MM.1S (cell line): ENCODE measurements at regions not wholly inside any gene's neighbourhood (a gene's known extent, or its start where the extent isn't known, plus 50 kb on each side); places are given as distances from the start of the nearest gene placed in this dataset.

ENCODE experiments used
- DNase-seq: peaks from one replicate; pipeline ENCODE4 v3.0.0-alpha.2; 2015
- H2AFZ ChIP-seq: fragments of 300-600 bp; sonication (generic); 2 replicates; pipeline ENCODE4 v1.6.0; 2016; ENCODE audit warnings: antibody characterized with exemption, low read length
- H3F3A ChIP-seq: fragments of 300-600 bp; sonication (generic); 2 replicates; pipeline ENCODE4 v1.6.1; 2016; ENCODE audit warnings: mild to moderate bottlenecking, antibody characterized with exemption, low read length, moderate library complexity, mixed read lengths; ENCODE audit not compliant: insufficient read depth
- H3K27ac ChIP-seq: fragments of 300-600 bp; sonication (generic); 2 replicates; pipeline ENCODE4 v1.5.1; 2016; ENCODE audit warnings: mild to moderate bottlenecking, low read length
- H3K27me3 ChIP-seq: fragments of 300-600 bp; sonication (generic); replicated peaks from 2 replicates; pipeline ENCODE4 v1.6.0; 2016; ENCODE audit warnings: low read length; ENCODE audit not compliant: insufficient read depth
- H3K36me3 ChIP-seq: fragments of 300-600 bp; sonication (generic); replicated peaks from 2 replicates; pipeline ENCODE4 v1.6.1; 2016; ENCODE audit warnings: mild to moderate bottlenecking, low read length, mixed read lengths; ENCODE audit not compliant: insufficient read depth
- H3K4me1 ChIP-seq: fragments of 300-600 bp; sonication (generic); 2 replicates; pipeline ENCODE4 v1.6.1; 2016; ENCODE audit warnings: low read length, mixed read lengths
- H3K4me2 ChIP-seq: fragments of 300-600 bp; sonication (generic); 2 replicates; pipeline ENCODE4 v1.6.0; 2016; ENCODE audit warnings: low read depth, low read length
- H3K4me3 ChIP-seq: fragments of 300-600 bp; sonication (generic); 2 replicates; pipeline ENCODE4 v1.5.1; 2016; ENCODE audit warnings: low read length, mixed read lengths
- H3K79me2 ChIP-seq: fragments of 300-600 bp; sonication (generic); 2 replicates; pipeline ENCODE4 v1.6.1; 2016; ENCODE audit warnings: mixed run types, low read length, mixed read lengths
- H3K9ac ChIP-seq: fragments of 300-600 bp; sonication (generic); 2 replicates; pipeline ENCODE4 v1.6.1; 2016; ENCODE audit warnings: low read length, mixed read lengths
- H3K9me2 ChIP-seq: fragments of 300-600 bp; sonication (generic); replicated peaks from 2 replicates; pipeline ENCODE4 v1.6.1; 2016; ENCODE audit warnings: mild to moderate bottlenecking, low read length, mixed read lengths; ENCODE audit not compliant: insufficient read depth
- H3K9me3 ChIP-seq: fragments of 300-600 bp; sonication (generic); replicated peaks from 2 replicates; pipeline ENCODE4 v1.6.1; 2016; ENCODE audit warnings: mild to moderate bottlenecking, low read length, mixed read lengths; ENCODE audit not compliant: insufficient read depth
- H4K20me1 ChIP-seq: fragments of 300-600 bp; sonication (generic); 2 replicates; pipeline ENCODE4 v1.6.1; 2016; ENCODE audit warnings: mild to moderate bottlenecking, low read length, moderate library complexity, mixed read lengths; ENCODE audit not compliant: insufficient read depth
- CTCF ChIP-seq: fragments of 300-600 bp; sonication (generic); IDR thresholded peaks from 2 replicates; pipeline ENCODE4 v1.5.1; 2016; ENCODE audit warnings: antibody characterized with exemption, low read length, mixed read lengths
- EZH2 ChIP-seq: fragments of 300-600 bp; sonication (generic); optimal IDR thresholded peaks from 2 replicates; pipeline ENCODE3; 2017; ENCODE audit warnings: low read depth, mild to moderate bottlenecking, antibody characterized with exemption, low read length, mixed read lengths
- EZH2phosphoT487 ChIP-seq: fragments of 300-600 bp; sonication (generic); IDR thresholded peaks from 2 replicates; pipeline ENCODE4 v1.6.1; 2018; ENCODE audit warnings: antibody characterized with exemption, low read length

- no peaks in the 10 kb centered on the region for H3K9me3 ChIP-seq
- no peaks in the 10 kb centered on the region for H3K9me2 ChIP-seq
- no peaks in the 10 kb centered on the region for H3K4me1 ChIP-seq
- H3K9ac ChIP-seq, result no peak overlapping the region
- DNase-seq, result no peak
- H3K27me3 ChIP-seq, result no peaks in the 10 kb centered on the region
- H3K79me2 ChIP-seq, result no peaks in the 10 kb centered on the region
- H3K36me3 ChIP-seq, result no peaks in the 10 kb centered on the region
- H4K20me1 ChIP-seq, result no peaks in the 10 kb centered on the region
- H3F3A ChIP-seq, result no peaks in the 10 kb centered on the region
- no peak overlapping the region for H2AFZ ChIP-seq
- no peak overlapping the region for H3K4me2 ChIP-seq
- no peak overlapping the region for H3K4me3 ChIP-seq
- H3K27ac ChIP-seq, result no peak overlapping the region
- TF ChIP-seq EZH2 (no peak), CTCF (no peak), EZH2phosphoT487 (no peak)
Measured at GRCh38 chr15:93332168-93332553, 243.2 kb upstream of the RGMA start.

GRCh38 chr15:93331545-93332167 lies 242.6 kb upstream of the RGMA start:
- Histone ChIP-seq H3K27ac (no peak overlapping the region), H3K27me3 (no peaks in the 10 kb centered on the region)
- no peak for DNase-seq

GRCh38 chr15:93330912-93331544 lies 242.0 kb upstream of the RGMA start:
- TF ChIP-seq EZH2phosphoT487 (no peak), EZH2 (no peak), CTCF (no peak)
- H3K4me3 ChIP-seq, result no peak overlapping the region
- no peak overlapping the region for H3K4me2 ChIP-seq
- no peaks in the 10 kb centered on the region for H4K20me1 ChIP-seq
- no peaks in the 10 kb centered on the region for H3K79me2 ChIP-seq
- H3K27ac ChIP-seq, result no peak overlapping the region
- H3F3A ChIP-seq, result no peaks in the 10 kb centered on the region
- H3K9me3 ChIP-seq, result no peaks in the 10 kb centered on the region
- no peaks in the 10 kb centered on the region for H3K9me2 ChIP-seq
- no peak for DNase-seq
- H3K9ac ChIP-seq, result no peak overlapping the region
- H2AFZ ChIP-seq, result no peak overlapping the region
- no peaks in the 10 kb centered on the region for H3K36me3 ChIP-seq
- no peaks in the 10 kb centered on the region for H3K27me3 ChIP-seq
- H3K4me1 ChIP-seq, result no peaks in the 10 kb centered on the region

More at GRCh38 chr15:93331545-93332167, 242.6 kb upstream of the RGMA start:
- no peaks in the 10 kb centered on the region for H3K36me3 ChIP-seq
- no peaks in the 10 kb centered on the region for H3K9me2 ChIP-seq
- no peaks in the 10 kb centered on the region for H3F3A ChIP-seq
- no peak overlapping the region for H3K9ac ChIP-seq
- H3K79me2 ChIP-seq, result no peaks in the 10 kb centered on the region
- no peaks in the 10 kb centered on the region for H4K20me1 ChIP-seq
- H3K4me2 ChIP-seq, result no peak overlapping the region
- no peaks in the 10 kb centered on the region for H3K4me1 ChIP-seq
- H2AFZ ChIP-seq, result no peak overlapping the region
- TF ChIP-seq CTCF (no peak), EZH2 (no peak), EZH2phosphoT487 (no peak)
- no peak overlapping the region for H3K4me3 ChIP-seq
- H3K9me3 ChIP-seq, result no peaks in the 10 kb centered on the region
